Panc1 (cell line): ENCODE measurements at regions not wholly inside any gene's neighbourhood (a gene's known extent, or its start where the extent isn't known, plus 50 kb on each side); places are given as distances from the start of the nearest gene placed in this dataset.

Experiments used
- POLR2AphosphoS5 ChIP-seq: IDR thresholded peaks from 2 replicates; pipeline ENCODE4 v1.6.1; 2012; ENCODE audit warnings: mild to moderate bottlenecking, low read depth, low read length, moderate library complexity
- TF ChIP-seq, protein P1 (sequence below): fragments of 450-650 bp; IDR thresholded peaks from 2 replicates; pipeline ENCODE4 v1.5.1; 2017; ENCODE audit warnings: mild to moderate bottlenecking

DNA sequence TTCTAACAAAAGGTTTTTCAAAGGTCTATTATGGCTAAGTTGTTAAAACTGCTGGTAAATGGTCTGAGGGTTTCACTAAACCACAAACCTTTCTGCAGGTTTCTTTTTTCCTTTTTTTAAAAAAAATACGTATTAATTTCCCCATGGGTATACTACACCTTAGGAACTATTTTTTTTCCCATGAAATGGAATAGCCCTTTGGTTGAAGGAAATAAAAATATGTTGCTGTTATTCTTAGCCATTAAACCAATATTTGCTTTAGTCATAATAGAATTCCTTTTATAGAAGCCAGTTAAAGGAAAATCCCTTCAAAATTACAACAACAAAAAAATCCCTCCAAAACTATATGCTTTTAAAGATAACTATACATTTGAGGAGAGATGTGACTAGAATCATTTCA lies 1303.3 kb downstream of the ROBO2 start:
- TF ChIP-seq, protein P1, sequence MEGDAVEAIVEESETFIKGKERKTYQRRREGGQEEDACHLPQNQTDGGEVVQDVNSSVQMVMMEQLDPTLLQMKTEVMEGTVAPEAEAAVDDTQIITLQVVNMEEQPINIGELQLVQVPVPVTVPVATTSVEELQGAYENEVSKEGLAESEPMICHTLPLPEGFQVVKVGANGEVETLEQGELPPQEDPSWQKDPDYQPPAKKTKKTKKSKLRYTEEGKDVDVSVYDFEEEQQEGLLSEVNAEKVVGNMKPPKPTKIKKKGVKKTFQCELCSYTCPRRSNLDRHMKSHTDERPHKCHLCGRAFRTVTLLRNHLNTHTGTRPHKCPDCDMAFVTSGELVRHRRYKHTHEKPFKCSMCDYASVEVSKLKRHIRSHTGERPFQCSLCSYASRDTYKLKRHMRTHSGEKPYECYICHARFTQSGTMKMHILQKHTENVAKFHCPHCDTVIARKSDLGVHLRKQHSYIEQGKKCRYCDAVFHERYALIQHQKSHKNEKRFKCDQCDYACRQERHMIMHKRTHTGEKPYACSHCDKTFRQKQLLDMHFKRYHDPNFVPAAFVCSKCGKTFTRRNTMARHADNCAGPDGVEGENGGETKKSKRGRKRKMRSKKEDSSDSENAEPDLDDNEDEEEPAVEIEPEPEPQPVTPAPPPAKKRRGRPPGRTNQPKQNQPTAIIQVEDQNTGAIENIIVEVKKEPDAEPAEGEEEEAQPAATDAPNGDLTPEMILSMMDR = no peak
- TF ChIP-seq POLR2AphosphoS5 = no peak
